Small intestine (tissue), 7 donors: ENCODE measurements at regions not wholly inside any gene's neighbourhood (a gene's known extent, or its start where the extent isn't known, plus 50 kb on each side); places are given as distances from the start of the nearest gene placed in this dataset.

ENCODE experiments used
- DNase-seq, 2 donors: peaks; one replicate each; pipeline versions ENCODE4 v3.0.0 to v3.0.0-alpha.2; 2013
- FAIRE-seq: peaks from 2 replicates; lab custom pipeline; 2012; peaks lifted over from hg19 to GRCh38; lab: Jason Lieb, UNC
- H3K27ac ChIP-seq, 3 donors: one replicate each; pipeline ENCODE4 v1.5.1; 2013; ENCODE audit warnings: low read length in 2 of 3, mild to moderate bottlenecking in 2 of 3, control low read depth in 1 of 3, inconsistent platforms in 1 of 3, low read depth in 1 of 3, moderate library complexity in 1 of 3
- H3K27me3 ChIP-seq, 3 donors: one replicate each; pipeline ENCODE4 v1.6.1; 2013; ENCODE audit warnings: low read length in 3 of 3, inconsistent platforms in 1 of 3; ENCODE audit not compliant: control insufficient read depth in 3 of 3, insufficient read depth in 3 of 3
- H3K36me3 ChIP-seq, 3 donors: one replicate each; pipeline ENCODE4 v1.6.1; 2013; ENCODE audit warnings: low read length in 3 of 3, inconsistent platforms in 1 of 3, low read depth in 1 of 3, mild to moderate bottlenecking in 1 of 3, moderate library complexity in 1 of 3; ENCODE audit not compliant: control insufficient read depth in 3 of 3, insufficient read depth in 2 of 3
- H3K4me1 ChIP-seq, 3 donors: one replicate each; pipeline ENCODE4 v1.6.1; 2013; ENCODE audit warnings: low read length in 2 of 3, inconsistent platforms in 1 of 3, low read depth in 1 of 3, mild to moderate bottlenecking in 1 of 3, moderate library complexity in 1 of 3; ENCODE audit not compliant: control insufficient read depth in 3 of 3, insufficient read depth in 2 of 3
- H3K4me3 ChIP-seq, 3 donors: one replicate each; pipeline ENCODE4 v1.5.1; 2013; ENCODE audit warnings: low read length in 3 of 3, control low read depth in 1 of 3, inconsistent platforms in 1 of 3, low read depth in 1 of 3, mild to moderate bottlenecking in 1 of 3, moderate library complexity in 1 of 3
- H3K9me3 ChIP-seq, 2 donors: one replicate each; pipeline ENCODE4 v1.6.1; 2013; ENCODE audit warnings: low read depth in 1 of 2, low read length in 1 of 2; ENCODE audit not compliant: control insufficient read depth in 2 of 2, insufficient read depth in 1 of 2
- WGBS, 3 donors: extraction: QIAGEN DNeasy Blood & Tissue Kit; methylation state at CpG; one replicate each; pipeline ENCODE4 v1.1.7; 2013; 5-methylcytosine and 5-hydroxymethylcytosine counted together
- donor health status: healthy with polysubstance abuse.
- donor health status: control.
- donor health status: control.
- donor health status: Bipolar disorder and iron deficiency.
- donor health status: healthy.

DNA sequence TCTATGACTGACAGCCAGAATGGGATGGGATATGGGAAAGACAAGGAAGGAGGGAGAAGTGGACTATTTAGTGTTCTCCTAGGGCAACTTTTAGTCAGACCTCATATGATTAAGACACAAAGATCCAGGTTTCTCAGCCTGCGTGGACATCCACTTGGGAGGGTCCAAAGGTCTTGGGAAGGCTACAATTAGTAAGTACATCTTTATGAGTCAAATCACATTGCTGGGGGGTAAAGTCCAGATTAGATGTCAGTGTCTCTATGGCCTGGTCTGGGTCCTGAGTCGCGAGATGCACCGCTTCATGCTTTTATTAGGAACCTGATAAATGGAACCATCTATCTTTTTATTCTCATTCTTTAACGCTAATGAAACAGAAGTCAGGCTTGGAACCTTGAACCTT is 378.4 kb upstream of the ASIC2 start:
- peaks cover 0 to 4% (median 0%) of the 10 kb centered on the region in 3 donors for H3K4me1 ChIP-seq
- 28 to 71% (median 52%) methylated on average over 5 of the region's 5 CpGs for WGBS, 3 donors
- peak; percentile 57 to 81 for DNase-seq
- no peaks in the 10 kb centered on the region for H3K9me3 ChIP-seq
- no peak for FAIRE-seq
- no peak overlapping the region for H3K4me3 ChIP-seq
- H3K27ac ChIP-seq, result no peak overlapping the region
- H3K27me3 ChIP-seq, result peaks cover 0 to 2% (median 0%) of the 10 kb centered on the region in 3 donors
- H3K36me3 ChIP-seq, result no peaks in the 10 kb centered on the region

DNA sequence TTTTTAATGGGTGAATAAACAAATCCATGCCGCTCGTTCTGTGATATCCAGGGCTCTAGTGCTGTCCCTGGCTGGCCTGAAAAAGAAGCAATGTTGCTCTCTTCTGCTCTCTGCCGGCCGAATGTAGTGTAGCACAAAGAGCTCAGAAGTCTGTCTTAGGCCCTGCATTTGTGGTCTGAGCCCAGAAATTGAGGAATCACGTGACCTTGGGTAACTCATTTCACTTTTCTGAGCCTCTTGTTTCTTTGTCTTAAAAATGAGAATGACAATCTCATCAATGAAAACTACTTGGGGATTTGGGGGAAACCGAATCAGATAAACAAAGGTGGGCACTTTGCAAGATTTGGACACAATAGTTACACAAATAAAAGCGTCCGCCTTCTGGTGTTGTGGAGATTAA is 381.6 kb upstream of the ASIC2 start:
- no peaks in the 10 kb centered on the region for H3K9me3 ChIP-seq
- no peak overlapping the region for H3K4me3 ChIP-seq
- no peaks in the 10 kb centered on the region for H3K36me3 ChIP-seq
- H3K27ac ChIP-seq, result no peak overlapping the region
- peak; percentile 49 to 71 for DNase-seq
- H3K27me3 ChIP-seq, result peaks cover 0 to 2% (median 0%) of the 10 kb centered on the region in 3 donors
- FAIRE-seq, result no peak
- peaks cover 0 to 4% (median 0%) of the 10 kb centered on the region in 3 donors for H3K4me1 ChIP-seq
- 28 to 34% (median 29%) methylated on average over 8 of the region's 8 CpGs for WGBS, 3 donors

DNA sequence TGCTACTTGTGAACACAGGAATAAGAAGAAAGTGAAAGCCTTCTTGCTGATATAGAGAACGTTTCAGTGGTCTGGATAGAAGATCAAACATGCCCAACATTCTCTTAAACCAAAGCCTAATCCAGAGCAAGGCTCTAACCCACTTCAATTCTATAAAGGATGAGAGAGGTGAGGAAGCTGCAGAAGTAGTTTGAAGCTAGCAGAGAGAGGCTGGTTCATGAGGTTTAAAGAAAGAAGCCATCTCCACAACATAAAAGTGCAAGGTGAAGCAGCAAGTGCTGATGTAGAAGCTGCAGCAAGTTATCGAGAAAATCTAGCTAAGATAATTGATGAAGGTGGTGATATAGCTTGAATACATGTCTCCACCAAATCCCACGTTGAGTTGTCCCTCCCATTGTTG is 383.3 kb upstream of the ASIC2 start:
- DNase-seq (no peak), FAIRE-seq (no peak)
- no peak overlapping the region for H3K27ac ChIP-seq
- no peak overlapping the region for H3K4me3 ChIP-seq
- H3K36me3 ChIP-seq, result no peaks in the 10 kb centered on the region
- no peaks in the 10 kb centered on the region for H3K9me3 ChIP-seq
- 34 to 50% (median 49%) methylated on average over 3 of the region's 3 CpGs for WGBS, 3 donors
- H3K4me1 ChIP-seq, result no peaks in the 10 kb centered on the region
- H3K27me3 ChIP-seq, result no peaks in the 10 kb centered on the region

DNA sequence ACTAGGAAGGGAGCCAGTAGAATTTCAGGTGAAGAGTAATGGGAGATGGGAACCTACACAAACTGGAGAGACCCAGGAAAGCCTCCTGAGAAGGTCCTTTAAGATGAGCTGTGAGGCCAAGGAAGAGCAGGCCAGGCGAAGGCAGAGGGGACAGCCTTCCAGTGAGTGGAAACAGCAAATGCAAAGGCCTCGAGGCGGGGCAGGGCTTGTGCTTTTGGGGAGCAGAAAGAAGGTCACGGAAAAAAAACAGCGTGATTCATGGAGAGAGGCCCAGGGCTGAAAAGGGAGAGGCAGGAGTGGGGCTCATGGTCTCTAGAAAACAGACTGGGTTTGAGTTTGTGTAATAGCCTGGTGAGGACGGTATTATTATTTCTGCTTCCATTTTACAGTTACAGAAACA is 386.5 kb upstream of the ASIC2 start:
- Histone ChIP-seq H3K9me3 (no peaks in the 10 kb centered on the region), H3K27me3 (no peaks in the 10 kb centered on the region), H3K4me1 (no peaks in the 10 kb centered on the region), H3K4me3 (no peak overlapping the region), H3K36me3 (no peaks in the 10 kb centered on the region), H3K27ac (no peak overlapping the region)
- DNase-seq (no peak), FAIRE-seq (no peak)
- WGBS, 3 donors, result 70 to 84% (median 82%) methylated on average over 6 of the region's 6 CpGs

DNA sequence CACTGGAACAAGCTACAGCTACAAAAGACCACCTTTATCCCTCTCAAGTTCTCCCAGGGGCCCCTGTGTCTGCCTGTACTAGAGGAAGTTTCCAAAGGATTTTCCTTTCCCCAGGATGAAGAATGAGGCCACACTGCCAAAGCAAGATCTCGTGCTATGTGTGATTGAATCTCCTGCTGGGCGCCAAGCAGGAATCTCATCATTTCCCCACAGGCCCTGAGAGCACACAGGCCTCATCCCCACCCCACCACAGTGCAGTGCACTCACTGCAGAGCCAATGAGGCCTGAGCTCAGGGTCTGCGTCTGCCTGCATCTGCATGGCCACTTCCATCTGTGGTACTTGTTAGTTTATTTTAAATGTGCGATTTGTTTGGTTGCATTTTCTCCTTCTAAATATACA is 387.4 kb upstream of the ASIC2 start:
- no peak for FAIRE-seq
- Histone ChIP-seq H3K36me3 (no peaks in the 10 kb centered on the region), H3K4me3 (no peak overlapping the region), H3K9me3 (no peaks in the 10 kb centered on the region), H3K27me3 (no peaks in the 10 kb centered on the region), H3K4me1 (no peaks in the 10 kb centered on the region), H3K27ac (no peak overlapping the region)
- DNase-seq, result no peak
- 59 to 65% (median 60%) methylated on average over 4 of the region's 4 CpGs for WGBS, 3 donors

DNA sequence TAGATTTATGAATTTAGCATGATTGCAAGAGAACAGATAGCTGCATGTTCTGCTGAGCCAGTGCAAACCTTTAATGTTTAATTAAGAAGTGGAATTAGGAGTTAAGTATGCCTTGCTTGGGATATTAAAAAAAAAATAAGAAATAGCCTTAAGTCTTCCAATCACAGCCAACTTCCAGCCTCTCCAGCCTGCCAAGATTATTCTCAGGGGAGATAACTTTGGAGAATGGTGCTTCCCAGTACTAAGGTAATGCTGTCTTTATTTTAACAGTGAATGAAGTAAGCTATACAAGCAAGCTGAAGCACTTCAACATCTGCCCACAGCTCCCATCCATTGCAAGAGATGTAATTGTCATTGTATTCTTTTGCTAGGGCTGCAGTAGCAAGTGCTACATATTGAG is 389.5 kb upstream of the ASIC2 start:
- H3K4me3 ChIP-seq, result no peak overlapping the region
- no peak overlapping the region for H3K27ac ChIP-seq
- no peaks in the 10 kb centered on the region for H3K36me3 ChIP-seq
- FAIRE-seq (no peak), DNase-seq (no peak)
- H3K4me1 ChIP-seq, result no peaks in the 10 kb centered on the region
- H3K9me3 ChIP-seq, result no peaks in the 10 kb centered on the region
- no peaks in the 10 kb centered on the region for H3K27me3 ChIP-seq

DNA sequence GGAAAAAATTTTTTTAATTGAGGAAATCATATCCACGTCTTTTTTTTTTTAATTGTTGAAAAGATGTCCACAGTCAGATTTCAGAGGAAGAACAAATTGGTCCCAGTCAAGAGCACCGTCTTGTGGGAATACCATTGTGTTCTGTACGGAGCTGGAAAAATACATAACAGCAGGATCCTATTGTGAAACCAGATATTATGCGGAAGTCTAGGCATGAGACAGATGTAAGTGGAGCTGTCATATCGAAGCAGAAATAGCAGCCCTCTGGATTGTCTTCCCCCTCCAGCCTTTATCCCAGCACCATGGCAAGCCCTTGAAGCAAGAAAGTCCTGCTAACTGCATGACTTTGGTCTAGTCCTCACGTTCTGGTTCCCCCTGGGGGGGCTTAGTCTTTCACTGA is 391.6 kb upstream of the ASIC2 start:
- WGBS, 3 donors, result 75 to 80% (median 75%) methylated on average over 6 of the region's 6 CpGs
- Histone ChIP-seq H3K4me1 (no peaks in the 10 kb centered on the region), H3K9me3 (peaks cover 0 to 2% of the 10 kb centered on the region in 2 donors), H3K27me3 (no peaks in the 10 kb centered on the region), H3K27ac (no peak overlapping the region), H3K4me3 (no peak overlapping the region), H3K36me3 (no peaks in the 10 kb centered on the region)
- FAIRE-seq (no peak), DNase-seq (no peak)

DNA sequence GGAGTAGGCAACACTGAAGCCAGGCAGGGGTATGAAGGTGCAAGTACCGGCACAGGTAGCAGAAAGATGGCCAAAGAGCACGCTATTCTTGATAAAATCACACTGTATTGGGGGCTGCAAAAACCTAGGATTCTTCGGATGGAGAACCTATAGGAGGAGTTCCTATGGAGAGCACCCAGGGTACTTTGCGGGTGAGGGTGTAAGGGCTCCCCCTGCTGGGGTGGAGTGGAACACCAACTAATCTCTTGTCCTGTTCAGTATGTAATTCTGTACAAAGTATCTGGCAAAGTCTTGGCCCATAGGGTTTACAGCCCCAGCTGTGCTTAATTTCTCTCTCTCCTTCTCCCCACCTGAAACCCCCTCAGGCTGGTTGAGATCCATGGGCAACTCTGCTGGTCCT is 393.1 kb upstream of the ASIC2 start:
- Histone ChIP-seq H3K9me3 (peaks cover 0 to 3% of the 10 kb centered on the region in 2 donors), H3K27me3 (no peaks in the 10 kb centered on the region), H3K4me1 (no peaks in the 10 kb centered on the region), H3K36me3 (no peaks in the 10 kb centered on the region), H3K4me3 (no peak overlapping the region), H3K27ac (no peak overlapping the region)
- DNase-seq (peak; percentile 2 to 11), FAIRE-seq (no peak)
- WGBS, 3 donors, result 72 to 84% (median 76%) methylated on average over 4 of the region's 4 CpGs

DNA sequence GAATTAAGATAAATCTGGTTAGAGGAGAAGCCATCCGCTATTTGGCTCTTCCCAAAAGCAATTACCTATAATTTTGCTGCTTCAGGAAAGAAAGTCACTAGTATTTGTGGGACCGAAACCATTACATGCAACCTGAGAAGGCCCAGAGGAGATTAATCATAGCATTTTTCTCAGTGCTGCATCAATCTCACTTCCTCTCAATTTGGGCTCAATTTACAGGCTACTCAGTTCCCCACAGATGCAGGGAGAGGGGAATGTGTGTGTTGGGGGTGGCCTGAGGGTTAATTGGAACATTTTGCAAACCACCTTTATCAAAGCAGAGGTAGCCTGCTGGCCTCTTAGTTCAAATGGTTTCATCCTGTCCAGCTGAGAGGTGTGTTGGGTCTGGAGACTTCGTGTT is 394.7 kb upstream of the ASIC2 start:
- H3K36me3 ChIP-seq, result no peaks in the 10 kb centered on the region
- no peak overlapping the region for H3K27ac ChIP-seq
- H3K27me3 ChIP-seq, result no peaks in the 10 kb centered on the region
- DNase-seq, result no peak
- H3K4me1 ChIP-seq, result no peaks in the 10 kb centered on the region
- no peak overlapping the region for H3K4me3 ChIP-seq
- peaks cover 0 to 3% of the 10 kb centered on the region in 2 donors for H3K9me3 ChIP-seq
- 78 to 80% (median 79%) methylated on average over 3 of the region's 3 CpGs for WGBS, 3 donors
- no peak for FAIRE-seq
